ENCODE measurements at regions not wholly inside any gene's neighbourhood (a gene's known extent, or its start where the extent isn't known, plus 50 kb on each side); places are given as distances from the start of the nearest gene placed in this dataset.

- intact Hi-C loops (cut with micrococcal nuclease): no loop called here
- TF ChIP-seq, protein P1, sequence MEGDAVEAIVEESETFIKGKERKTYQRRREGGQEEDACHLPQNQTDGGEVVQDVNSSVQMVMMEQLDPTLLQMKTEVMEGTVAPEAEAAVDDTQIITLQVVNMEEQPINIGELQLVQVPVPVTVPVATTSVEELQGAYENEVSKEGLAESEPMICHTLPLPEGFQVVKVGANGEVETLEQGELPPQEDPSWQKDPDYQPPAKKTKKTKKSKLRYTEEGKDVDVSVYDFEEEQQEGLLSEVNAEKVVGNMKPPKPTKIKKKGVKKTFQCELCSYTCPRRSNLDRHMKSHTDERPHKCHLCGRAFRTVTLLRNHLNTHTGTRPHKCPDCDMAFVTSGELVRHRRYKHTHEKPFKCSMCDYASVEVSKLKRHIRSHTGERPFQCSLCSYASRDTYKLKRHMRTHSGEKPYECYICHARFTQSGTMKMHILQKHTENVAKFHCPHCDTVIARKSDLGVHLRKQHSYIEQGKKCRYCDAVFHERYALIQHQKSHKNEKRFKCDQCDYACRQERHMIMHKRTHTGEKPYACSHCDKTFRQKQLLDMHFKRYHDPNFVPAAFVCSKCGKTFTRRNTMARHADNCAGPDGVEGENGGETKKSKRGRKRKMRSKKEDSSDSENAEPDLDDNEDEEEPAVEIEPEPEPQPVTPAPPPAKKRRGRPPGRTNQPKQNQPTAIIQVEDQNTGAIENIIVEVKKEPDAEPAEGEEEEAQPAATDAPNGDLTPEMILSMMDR (IDR thresholded peaks at IDR 0.05; ENCODE audit: extremely low read depth in 1 of 2, insufficient read depth in 1 of 2, low read depth in 1 of 2, low read length in 2 of 2): no peak
- TF ChIP-seq POLR2A (IDR thresholded peaks at IDR 0.05; ENCODE audit: low read depth, low read length): no peak
- no peak for TF ChIP-seq MAX (IDR thresholded peaks at IDR 0.05; ENCODE audit: insufficient read depth, insufficient read length)
- no peak for TF ChIP-seq GATA2 (IDR thresholded peaks at IDR 0.05; ENCODE audit: insufficient read depth, insufficient read length, low read depth, low read length)
- no peak for TF ChIP-seq FOS (IDR thresholded peaks at IDR 0.05; ENCODE audit: borderline replicate concordance, insufficient read depth, low read length)
- no peak for TF ChIP-seq EZH2 (IDR thresholded peaks at IDR 0.05; ENCODE audit: borderline replicate concordance, low read depth, low read length, severe bottlenecking)
- no peak for TF ChIP-seq POLR2AphosphoS5 (IDR thresholded peaks at IDR 0.05; ENCODE audit: insufficient read depth, low read depth, low read length)
- TF ChIP-seq MYC (IDR thresholded peaks at IDR 0.05; ENCODE audit: low read depth, low read length): no peak
- no peak for TF ChIP-seq JUN (IDR thresholded peaks at IDR 0.05; ENCODE audit: borderline replicate concordance, insufficient read depth, insufficient read length, low read depth)
- Histone ChIP-seq H3K9me3 (replicated peaks; ENCODE audit: control insufficient read depth, insufficient read depth, low read length) (no peaks in the 10 kb centered on the region), H2AFZ (ENCODE audit: low read depth, low read length) (no peak overlapping the region), H3K27me3 (ENCODE audit: control insufficient read depth in 2 of 2, insufficient read depth in 2 of 2, low read length in 2 of 2) (no peaks in the 10 kb centered on the region), H3K79me2 (ENCODE audit: control insufficient read depth, insufficient read depth, low read length) (no peaks in the 10 kb centered on the region), H3K4me3 (replicated peaks in 1 of 3; ENCODE audit: insufficient read depth in 1 of 3, low read depth in 1 of 3, low read length in 3 of 3) (no peak overlapping the region), H3K9ac (replicated peaks; ENCODE audit: extremely low read depth, insufficient read depth, low read length) (no peak overlapping the region), H3K9me1 (replicated peaks; ENCODE audit: control insufficient read depth, extremely low read depth, insufficient read depth, low read length) (no peaks in the 10 kb centered on the region), H4K20me1 (replicated peaks; ENCODE audit: control insufficient read depth, extremely low read depth, insufficient read depth, low read length) (no peaks in the 10 kb centered on the region), H3K4me1 (ENCODE audit: control insufficient read depth, extremely low read depth, insufficient read depth, low read length) (no peaks in the 10 kb centered on the region), H3K4me2 (ENCODE audit: insufficient read depth, low read length) (no peak overlapping the region), H3K36me3 (ENCODE audit: control insufficient read depth in 2 of 2, extremely low read depth in 1 of 2, insufficient read depth in 2 of 2, low read length in 2 of 2) (no peaks in the 10 kb centered on the region), H3K27ac (ENCODE audit: insufficient read depth, low read depth, low read length) (no peak overlapping the region)
- ChIA-PET POLR2A (no interaction called here), CTCF (interaction anchor here (1.2 to 2.5 kb wide), 2 partner anchors 15 to 88 kb away, joined by 4 to 5 read pairs; no protein-coding TSS in a partner anchor)
- no peak for FAIRE-seq
- dilution Hi-C loops (cut with MboI; ENCODE audit: extremely low pct_ligation_motif_present, low sequenced_read_pairs): no loop called here
- BruUV-seq (replicated peaks): no TSS peak
- no peak for DNase-seq (ENCODE audit: low read depth, low spot score)
These were observed 137.8 kb upstream of the CD180 start for GRCh38 chr5:67334373-67334772.

All from endothelial cell of umbilical vein (primary cell).